Astrocyte (in vitro differentiated cells and primary cell): ENCODE measurements at regions not wholly inside any gene's neighbourhood (a gene's known extent, or its start where the extent isn't known, plus 50 kb on each side); places are given as distances from the start of the nearest gene placed in this dataset.

Experiments used
- EZH2 ChIP-seq: IDR thresholded peaks from 2 replicates; pipeline ENCODE4 v1.6.1; 2012; ENCODE audit warnings: mild to moderate bottlenecking, low read length, inconsistent platforms; ENCODE audit not compliant: insufficient read depth
- TF ChIP-seq, protein P1 (sequence below): IDR thresholded peaks from 2 replicates; pipeline ENCODE4 v1.5.1; 2011; ENCODE audit warnings: low read depth, mild to moderate bottlenecking, inconsistent platforms, low read length, moderate library complexity; ENCODE audit not compliant: insufficient read depth

DNA sequence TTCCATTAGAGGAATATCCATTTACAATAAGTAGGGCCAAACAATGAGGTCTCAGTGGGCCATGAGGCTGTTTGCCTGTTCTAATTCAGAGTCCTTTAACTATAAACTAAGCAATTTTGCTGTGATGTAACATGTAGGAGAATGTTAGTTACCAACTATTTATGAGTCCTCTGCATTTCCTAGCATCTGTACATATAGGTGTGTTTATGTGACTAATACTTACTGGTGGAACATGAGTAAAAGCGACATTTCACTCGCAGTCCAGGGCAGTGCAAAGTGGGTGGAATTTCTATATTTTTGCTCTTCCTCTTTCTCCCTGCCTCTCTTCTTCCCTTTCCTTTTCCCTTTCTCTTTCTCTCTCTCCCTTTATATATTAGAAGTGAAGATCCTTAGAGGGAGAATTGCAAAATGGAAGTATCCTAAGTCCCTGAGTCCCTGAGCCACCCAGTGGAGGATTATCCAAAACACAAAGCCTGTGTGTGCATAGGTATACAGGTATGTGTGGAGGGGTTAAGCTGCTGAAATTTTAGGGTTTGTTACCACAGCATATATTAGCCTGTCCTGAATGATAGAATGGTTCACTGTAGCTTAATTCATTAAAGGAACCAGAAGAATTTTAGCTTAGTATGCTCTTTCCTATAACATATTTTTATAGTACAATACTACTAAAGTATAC is 487.0 kb upstream of the FANCL start:
- TF ChIP-seq, protein P1, sequence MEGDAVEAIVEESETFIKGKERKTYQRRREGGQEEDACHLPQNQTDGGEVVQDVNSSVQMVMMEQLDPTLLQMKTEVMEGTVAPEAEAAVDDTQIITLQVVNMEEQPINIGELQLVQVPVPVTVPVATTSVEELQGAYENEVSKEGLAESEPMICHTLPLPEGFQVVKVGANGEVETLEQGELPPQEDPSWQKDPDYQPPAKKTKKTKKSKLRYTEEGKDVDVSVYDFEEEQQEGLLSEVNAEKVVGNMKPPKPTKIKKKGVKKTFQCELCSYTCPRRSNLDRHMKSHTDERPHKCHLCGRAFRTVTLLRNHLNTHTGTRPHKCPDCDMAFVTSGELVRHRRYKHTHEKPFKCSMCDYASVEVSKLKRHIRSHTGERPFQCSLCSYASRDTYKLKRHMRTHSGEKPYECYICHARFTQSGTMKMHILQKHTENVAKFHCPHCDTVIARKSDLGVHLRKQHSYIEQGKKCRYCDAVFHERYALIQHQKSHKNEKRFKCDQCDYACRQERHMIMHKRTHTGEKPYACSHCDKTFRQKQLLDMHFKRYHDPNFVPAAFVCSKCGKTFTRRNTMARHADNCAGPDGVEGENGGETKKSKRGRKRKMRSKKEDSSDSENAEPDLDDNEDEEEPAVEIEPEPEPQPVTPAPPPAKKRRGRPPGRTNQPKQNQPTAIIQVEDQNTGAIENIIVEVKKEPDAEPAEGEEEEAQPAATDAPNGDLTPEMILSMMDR: no peak
- TF ChIP-seq EZH2: no peak
